ENCODE measurements at regions not wholly inside any gene's neighbourhood (a gene's known extent, or its start where the extent isn't known, plus 50 kb on each side); places are given as distances from the start of the nearest gene placed in this dataset.

DNA sequence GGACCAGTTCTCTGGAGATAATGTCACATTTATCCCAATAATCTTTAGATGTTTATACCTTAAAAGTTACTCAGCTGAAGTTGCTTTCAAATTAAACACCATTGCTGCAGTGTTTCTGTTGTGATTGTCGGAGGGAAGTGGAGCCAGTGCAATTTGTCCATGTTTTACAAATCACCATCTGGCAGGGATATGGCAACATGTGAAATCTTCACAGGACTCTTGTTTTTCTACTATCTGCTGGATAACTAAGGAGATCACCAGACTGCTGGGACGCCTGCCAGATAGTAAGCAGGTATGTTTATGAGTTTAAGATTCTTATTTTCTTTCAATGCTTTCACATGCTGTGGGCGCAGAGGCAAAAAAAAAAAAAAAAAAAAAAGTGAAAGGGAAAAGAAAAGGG lies 100.3 kb upstream of the SOX5 start:
- Histone ChIP-seq H3K4me1 (peaks cover 0 to 24% (median 0%) of the 10 kb centered on the region in 4 donors), H3K9me3 (peaks cover 0 to 5% (median 0%) of the 10 kb centered on the region in 4 donors), H3K36me3 (no peaks in the 10 kb centered on the region), H3K27ac (no peak overlapping the region), H3K27me3 (no peaks in the 10 kb centered on the region), H3K4me3 (no peak overlapping the region)
- no peak for DNase-seq
- no peak for TF ChIP-seq POLR2A (IDR thresholded peaks at IDR 0.05)
- TF ChIP-seq, protein P1, sequence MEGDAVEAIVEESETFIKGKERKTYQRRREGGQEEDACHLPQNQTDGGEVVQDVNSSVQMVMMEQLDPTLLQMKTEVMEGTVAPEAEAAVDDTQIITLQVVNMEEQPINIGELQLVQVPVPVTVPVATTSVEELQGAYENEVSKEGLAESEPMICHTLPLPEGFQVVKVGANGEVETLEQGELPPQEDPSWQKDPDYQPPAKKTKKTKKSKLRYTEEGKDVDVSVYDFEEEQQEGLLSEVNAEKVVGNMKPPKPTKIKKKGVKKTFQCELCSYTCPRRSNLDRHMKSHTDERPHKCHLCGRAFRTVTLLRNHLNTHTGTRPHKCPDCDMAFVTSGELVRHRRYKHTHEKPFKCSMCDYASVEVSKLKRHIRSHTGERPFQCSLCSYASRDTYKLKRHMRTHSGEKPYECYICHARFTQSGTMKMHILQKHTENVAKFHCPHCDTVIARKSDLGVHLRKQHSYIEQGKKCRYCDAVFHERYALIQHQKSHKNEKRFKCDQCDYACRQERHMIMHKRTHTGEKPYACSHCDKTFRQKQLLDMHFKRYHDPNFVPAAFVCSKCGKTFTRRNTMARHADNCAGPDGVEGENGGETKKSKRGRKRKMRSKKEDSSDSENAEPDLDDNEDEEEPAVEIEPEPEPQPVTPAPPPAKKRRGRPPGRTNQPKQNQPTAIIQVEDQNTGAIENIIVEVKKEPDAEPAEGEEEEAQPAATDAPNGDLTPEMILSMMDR (IDR thresholded peaks at IDR 0.05), result no peak

DNA sequence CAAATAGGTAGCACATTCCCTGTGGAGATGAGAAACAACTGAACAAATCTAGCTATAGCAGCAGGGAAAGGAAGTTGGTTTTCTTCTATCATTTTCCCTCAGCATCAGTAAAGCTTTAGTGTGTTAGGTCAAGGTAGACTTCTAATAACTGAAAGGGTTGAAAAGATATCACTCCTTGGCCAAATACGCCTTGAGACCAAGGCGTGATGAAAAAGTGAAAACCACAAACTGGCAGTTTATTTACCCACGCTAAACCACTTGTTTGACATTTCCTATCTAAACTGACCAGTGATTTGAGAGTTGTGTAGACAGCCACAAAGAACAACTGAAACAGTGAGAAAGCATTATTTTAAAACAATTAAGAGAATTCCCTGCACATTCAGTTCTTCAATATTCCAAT lies 99.6 kb upstream of the SOX5 start:
- Histone ChIP-seq H3K27me3 (no peaks in the 10 kb centered on the region), H3K36me3 (no peaks in the 10 kb centered on the region), H3K4me3 (no peak overlapping the region), H3K27ac (no peak overlapping the region), H3K4me1 (peaks cover 0 to 22% (median 0%) of the 10 kb centered on the region in 4 donors), H3K9me3 (peaks cover 0 to 5% (median 0%) of the 10 kb centered on the region in 4 donors)
- DNase-seq, result no peak
- TF ChIP-seq, protein P1 (IDR thresholded peaks at IDR 0.05), result no peak
- TF ChIP-seq POLR2A (IDR thresholded peaks at IDR 0.05), result no peak

DNA sequence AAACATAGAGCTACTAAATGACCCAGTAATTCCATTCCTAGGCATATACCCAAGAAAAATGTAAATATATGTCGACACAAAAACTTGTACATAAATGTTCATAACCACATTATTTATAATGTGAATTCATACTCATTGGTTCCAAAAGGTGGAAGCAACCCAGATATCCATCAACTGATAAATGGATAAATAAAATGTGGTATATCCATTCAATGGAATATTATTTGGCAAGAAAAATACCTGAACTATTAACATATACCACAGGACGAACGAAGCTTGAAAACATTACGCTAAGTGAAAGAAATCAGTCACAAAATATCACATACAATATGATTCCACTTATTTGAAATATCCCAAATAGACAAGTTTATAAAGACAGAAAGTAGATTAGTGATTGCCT lies 99.0 kb upstream of the SOX5 start:
- Histone ChIP-seq H3K36me3 (no peaks in the 10 kb centered on the region), H3K9me3 (peaks cover 0 to 5% (median 0%) of the 10 kb centered on the region in 4 donors), H3K27me3 (no peaks in the 10 kb centered on the region), H3K27ac (no peak overlapping the region), H3K4me1 (peaks cover 0 to 21% (median 0%) of the 10 kb centered on the region in 4 donors), H3K4me3 (no peak overlapping the region)
- no peak for DNase-seq
- TF ChIP-seq, protein P1 (IDR thresholded peaks at IDR 0.05), result no peak
- TF ChIP-seq POLR2A (IDR thresholded peaks at IDR 0.05), result no peak

DNA sequence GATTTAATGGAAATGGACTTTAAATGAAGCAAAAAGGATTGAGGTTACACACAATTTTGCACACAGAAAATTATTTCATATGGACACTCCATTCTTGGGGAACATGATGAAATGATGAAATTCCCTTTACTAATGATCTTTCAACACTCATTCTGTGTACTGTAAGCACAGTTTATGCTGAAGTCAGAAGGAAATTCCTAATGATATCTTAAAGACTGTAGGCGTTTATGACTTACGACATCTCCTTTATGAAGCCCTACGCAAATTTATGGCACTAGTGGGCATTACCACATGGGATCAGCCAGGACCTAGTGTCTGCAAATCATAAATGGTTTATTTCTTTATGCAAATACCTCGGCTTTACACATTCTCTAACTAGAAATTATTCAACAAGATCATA lies 97.9 kb upstream of the SOX5 start:
- peak in 1 of 3 donors; percentile 50 for DNase-seq
- Histone ChIP-seq H3K9me3 (peaks cover 0 to 5% (median 0%) of the 10 kb centered on the region in 4 donors), H3K36me3 (no peaks in the 10 kb centered on the region), H3K27me3 (no peaks in the 10 kb centered on the region), H3K27ac (peak overlapping the region in 1 of 4 donors; percentile 44), H3K4me3 (no peak overlapping the region), H3K4me1 (peaks cover 0 to 21% (median 0%) of the 10 kb centered on the region in 4 donors)
- no peak for TF ChIP-seq POLR2A (IDR thresholded peaks at IDR 0.05)
- TF ChIP-seq, protein P1 (IDR thresholded peaks at IDR 0.05), result no peak

DNA sequence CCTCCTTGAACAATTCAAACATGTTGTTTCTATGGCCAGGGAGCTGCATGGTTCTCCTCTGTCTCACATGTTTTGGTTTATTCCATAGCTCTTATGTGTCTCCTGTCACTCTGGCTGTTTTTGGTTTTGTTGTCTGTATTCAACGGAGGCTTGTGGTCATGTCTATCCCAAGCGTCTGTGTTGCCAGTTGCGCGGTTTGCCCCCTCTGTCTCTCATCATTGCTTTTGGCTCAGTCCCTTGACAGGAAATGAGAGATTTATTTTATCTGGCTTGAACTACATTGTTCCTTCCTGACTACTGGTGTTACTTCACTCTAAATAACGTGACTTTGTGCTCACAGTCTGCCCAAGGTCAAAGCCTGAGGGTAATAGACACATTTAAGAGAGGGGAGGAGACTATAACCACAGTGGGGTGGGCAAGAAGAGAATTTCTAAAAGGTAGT lies 96.4 kb upstream of the SOX5 start:
- TF ChIP-seq, protein P1 (IDR thresholded peaks at IDR 0.05), result no peak
- TF ChIP-seq POLR2A (IDR thresholded peaks at IDR 0.05), result no peak
- Histone ChIP-seq H3K27ac (peak overlapping the region in 1 of 4 donors; percentile 52), H3K4me1 (peaks cover 0 to 21% (median 0%) of the 10 kb centered on the region in 4 donors), H3K27me3 (no peaks in the 10 kb centered on the region), H3K4me3 (no peak overlapping the region), H3K36me3 (no peaks in the 10 kb centered on the region), H3K9me3 (peaks cover 0 to 5% (median 0%) of the 10 kb centered on the region in 4 donors)
- no peak for DNase-seq
